Astrocyte (in vitro differentiated cells and primary cell): ENCODE measurements at regions not wholly inside any gene's neighbourhood (a gene's known extent, or its start where the extent isn't known, plus 50 kb on each side); places are given as distances from the start of the nearest gene placed in this dataset.

ENCODE experiments used
- DNase-seq: peaks from one replicate; pipeline ENCODE4 v3.0.0-alpha.2; 2010; ENCODE audit warnings: low read depth
- FAIRE-seq: peaks from 2 replicates; lab custom pipeline; 2011; peaks lifted over from hg19 to GRCh38; lab: Jason Lieb, UNC
- H2AFZ ChIP-seq: 2 replicates; pipeline ENCODE4 v1.6.0; 2012; ENCODE audit warnings: low read depth, low read length, inconsistent platforms
- H3K27ac ChIP-seq: 2 replicates; pipeline ENCODE4 v1.5.1; 2011; ENCODE audit warnings: low read depth, low read length, inconsistent platforms
- H3K27me3 ChIP-seq: 2 replicates; pipeline ENCODE4 v1.6.0; 2011; ENCODE audit warnings: low read length, inconsistent platforms; ENCODE audit not compliant: insufficient read depth
- H3K36me3 ChIP-seq: 2 replicates; pipeline ENCODE4 v1.5.1; 2011; ENCODE audit warnings: low read length, inconsistent platforms; ENCODE audit not compliant: insufficient read depth
- H3K4me1 ChIP-seq: 2 replicates; pipeline ENCODE4 v1.5.1; 2011; ENCODE audit warnings: low read length, inconsistent platforms; ENCODE audit not compliant: insufficient read depth
- H3K4me2 ChIP-seq: 2 replicates; pipeline ENCODE4 v1.6.0; 2012; ENCODE audit warnings: low read length, inconsistent platforms
- H3K4me3 ChIP-seq: 2 replicates; pipeline ENCODE4 v1.5.1; 2011; ENCODE audit warnings: low read depth, mild to moderate bottlenecking, low read length, inconsistent platforms; ENCODE audit not compliant: insufficient read depth
- H3K79me2 ChIP-seq: 2 replicates; pipeline ENCODE4 v1.6.0; 2012; ENCODE audit warnings: mild to moderate bottlenecking, low read length, inconsistent platforms; ENCODE audit not compliant: insufficient read depth
- H3K9ac ChIP-seq: 2 replicates; pipeline ENCODE4 v1.6.0; 2012; ENCODE audit warnings: mild to moderate bottlenecking, low read length, inconsistent platforms
- H3K9me3 ChIP-seq: 2 replicates; pipeline ENCODE4 v1.5.1; 2012; ENCODE audit warnings: low read depth, mild to moderate bottlenecking, low read length, inconsistent platforms; ENCODE audit not compliant: insufficient read depth
- H4K20me1 ChIP-seq: 2 replicates; pipeline ENCODE4 v1.6.0; 2012; ENCODE audit warnings: low read length, inconsistent platforms; ENCODE audit not compliant: insufficient read depth
- H3K27ac Mint-ChIP-seq: one replicate; pipeline ENCODE4 v1.8.0; 2021; ENCODE audit warnings: mild to moderate bottlenecking, mixed read lengths; ENCODE audit not compliant: unreplicated experiment
- H3K27me3 Mint-ChIP-seq: one replicate; pipeline ENCODE4 v1.8.0; 2021; ENCODE audit warnings: low read depth, mixed read lengths; ENCODE audit not compliant: unreplicated experiment
- H3K36me3 Mint-ChIP-seq: one replicate; pipeline ENCODE4 v1.8.0; 2021; ENCODE audit warnings: low read depth, mixed read lengths; ENCODE audit not compliant: unreplicated experiment
- H3K4me1 Mint-ChIP-seq: one replicate; pipeline ENCODE4 v1.8.0; 2021; ENCODE audit warnings: low read depth, mixed read lengths; ENCODE audit not compliant: unreplicated experiment
- H3K4me3 Mint-ChIP-seq: one replicate; pipeline ENCODE4 v1.8.0; 2021; ENCODE audit warnings: mild to moderate bottlenecking, moderate library complexity, mixed read lengths; ENCODE audit not compliant: unreplicated experiment
- H3K9me3 Mint-ChIP-seq: one replicate; pipeline ENCODE4 v1.8.0; 2021; ENCODE audit warnings: mild to moderate bottlenecking, mixed read lengths; ENCODE audit not compliant: unreplicated experiment
- CTCF ChIP-seq: IDR thresholded peaks from 2 replicates; pipeline ENCODE4 v1.5.1; 2011; ENCODE audit warnings: low read depth, mild to moderate bottlenecking, inconsistent platforms, low read length, moderate library complexity; ENCODE audit not compliant: insufficient read depth
- EZH2 ChIP-seq: IDR thresholded peaks from 2 replicates; pipeline ENCODE4 v1.6.1; 2012; ENCODE audit warnings: mild to moderate bottlenecking, low read length, inconsistent platforms; ENCODE audit not compliant: insufficient read depth

- H3K27ac ChIP-seq: no peak overlapping the region
- H3K27me3 ChIP-seq: no peaks in the 10 kb centered on the region
- no peak overlapping the region for H3K4me3 ChIP-seq
- no peaks in the 10 kb centered on the region for H3K9me3 Mint-ChIP-seq
- no peak for FAIRE-seq
- TF ChIP-seq CTCF (no peak), EZH2 (no peak)
- DNase-seq: peak; percentile 68
- peak overlapping the region; percentile 36 for H2AFZ ChIP-seq
- H3K27ac Mint-ChIP-seq: no peak overlapping the region
- H3K9me3 ChIP-seq: no peaks in the 10 kb centered on the region
- no peak overlapping the region for H3K9ac ChIP-seq
- peaks cover 3% of the 10 kb centered on the region for H3K4me1 Mint-ChIP-seq
- no peaks in the 10 kb centered on the region for H3K4me1 ChIP-seq
- no peaks in the 10 kb centered on the region for H4K20me1 ChIP-seq
- H3K36me3 Mint-ChIP-seq: no peaks in the 10 kb centered on the region
- no peaks in the 10 kb centered on the region for H3K79me2 ChIP-seq
- no peak overlapping the region for H3K4me3 Mint-ChIP-seq
- no peaks in the 10 kb centered on the region for H3K27me3 Mint-ChIP-seq
- H3K4me2 ChIP-seq: no peak overlapping the region
- H3K36me3 ChIP-seq: no peaks in the 10 kb centered on the region
These were observed 134.8 kb upstream of the DOCK10 start for GRCh38 chr2:225177098-225177497.

GRCh38 chr2:225173909-225174308 lies 131.6 kb upstream of the DOCK10 start:
- Mint-ChIP-seq H3K4me3 (no peak overlapping the region), H3K27ac (no peak overlapping the region), H3K4me1 (peaks cover 3% of the 10 kb centered on the region), H3K36me3 (no peaks in the 10 kb centered on the region), H3K9me3 (no peaks in the 10 kb centered on the region), H3K27me3 (peaks cover 5% of the 10 kb centered on the region)
- no peaks in the 10 kb centered on the region for H3K27me3 ChIP-seq
- no peaks in the 10 kb centered on the region for H3K9me3 ChIP-seq
- H2AFZ ChIP-seq: no peak overlapping the region
- no peaks in the 10 kb centered on the region for H3K36me3 ChIP-seq
- FAIRE-seq: no peak
- DNase-seq: no peak
- H3K4me2 ChIP-seq: no peak overlapping the region
- H3K9ac ChIP-seq: no peak overlapping the region
- H3K27ac ChIP-seq: no peak overlapping the region
- H3K4me3 ChIP-seq: no peak overlapping the region
- H3K79me2 ChIP-seq: no peaks in the 10 kb centered on the region
- no peaks in the 10 kb centered on the region for H3K4me1 ChIP-seq
- TF ChIP-seq EZH2 (no peak), CTCF (no peak)
- H4K20me1 ChIP-seq: no peaks in the 10 kb centered on the region

- TF ChIP-seq EZH2 (no peak), CTCF (no peak)
- H3K4me3 Mint-ChIP-seq: no peak overlapping the region
These were observed 129.1 kb upstream of the DOCK10 start for GRCh38 chr2:225171350-225171749.

More at GRCh38 chr2:225171350-225171749, 129.1 kb upstream of the DOCK10 start:
- FAIRE-seq (no peak), DNase-seq (no peak)
- H3K4me3 ChIP-seq: no peak overlapping the region
- no peaks in the 10 kb centered on the region for H3K79me2 ChIP-seq
- H3K36me3 ChIP-seq: no peaks in the 10 kb centered on the region
- H3K27me3 ChIP-seq: no peaks in the 10 kb centered on the region
- H3K36me3 Mint-ChIP-seq: no peaks in the 10 kb centered on the region
- no peak overlapping the region for H2AFZ ChIP-seq
- no peak overlapping the region for H3K9ac ChIP-seq
- peaks cover 5% of the 10 kb centered on the region for H3K27me3 Mint-ChIP-seq
- no peak overlapping the region for H3K27ac Mint-ChIP-seq
- no peaks in the 10 kb centered on the region for H4K20me1 ChIP-seq
- H3K4me1 Mint-ChIP-seq: no peaks in the 10 kb centered on the region
- H3K9me3 ChIP-seq: no peaks in the 10 kb centered on the region
- no peak overlapping the region for H3K4me2 ChIP-seq
- H3K9me3 Mint-ChIP-seq: no peaks in the 10 kb centered on the region
- H3K4me1 ChIP-seq: no peaks in the 10 kb centered on the region
- H3K27ac ChIP-seq: no peak overlapping the region
